Loucy (cell line): ENCODE measurements at regions not wholly inside any gene's neighbourhood (a gene's known extent, or its start where the extent isn't known, plus 50 kb on each side); places are given as distances from the start of the nearest gene placed in this dataset.

Source experiments
- EZH2phosphoT487 ChIP-seq: fragments of 200-600 bp; IDR thresholded peaks from 2 replicates; pipeline ENCODE4 v1.6.1; 2018; ENCODE audit warnings: antibody characterized with exemption, mild to moderate bottlenecking, moderate library complexity, borderline replicate concordance
- TF ChIP-seq, protein P1 (sequence below): fragments of 200-600 bp; sonication (generic); conservative IDR thresholded peaks from 2 replicates; pipeline ENCODE4 v1.5.1; 2014; ENCODE audit warnings: mild to moderate bottlenecking, antibody characterized with exemption, low read length

DNA sequence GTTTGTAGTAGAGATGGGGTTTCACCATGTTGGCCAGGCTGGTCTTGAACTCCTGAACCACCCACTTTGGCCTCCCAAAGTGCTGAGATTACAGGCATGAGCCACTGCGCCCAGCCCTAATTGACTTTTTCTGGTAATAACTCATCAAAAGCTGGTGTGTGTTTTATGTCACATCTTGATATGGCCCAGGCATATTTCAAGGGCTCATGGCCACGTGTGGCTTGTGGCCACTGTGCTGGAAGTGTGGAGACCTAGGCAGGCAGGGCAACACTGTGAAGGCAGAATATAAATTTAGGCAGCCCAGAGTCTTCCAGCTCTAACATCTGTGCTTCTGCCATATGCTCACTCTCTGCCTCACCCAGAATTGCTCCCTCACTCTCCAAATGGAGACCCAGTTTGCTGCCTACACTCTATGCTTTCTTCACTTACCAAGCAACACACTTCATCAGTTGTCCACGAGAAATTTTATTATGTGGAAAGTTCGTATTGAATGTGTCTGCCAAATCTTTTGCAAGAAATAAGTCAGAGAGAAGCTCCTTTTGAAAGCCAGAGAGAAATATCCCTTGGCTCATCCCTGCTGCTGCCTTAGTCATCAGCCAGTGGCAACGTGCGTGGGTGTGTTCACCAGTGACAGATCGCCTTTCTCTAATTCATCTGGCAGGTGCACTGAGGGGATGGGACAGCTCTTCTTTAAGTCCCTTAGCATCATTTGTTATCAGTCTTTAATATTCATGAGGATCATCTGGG lies 129.4 kb upstream of the CXCR4 start:
- TF ChIP-seq, protein P1, sequence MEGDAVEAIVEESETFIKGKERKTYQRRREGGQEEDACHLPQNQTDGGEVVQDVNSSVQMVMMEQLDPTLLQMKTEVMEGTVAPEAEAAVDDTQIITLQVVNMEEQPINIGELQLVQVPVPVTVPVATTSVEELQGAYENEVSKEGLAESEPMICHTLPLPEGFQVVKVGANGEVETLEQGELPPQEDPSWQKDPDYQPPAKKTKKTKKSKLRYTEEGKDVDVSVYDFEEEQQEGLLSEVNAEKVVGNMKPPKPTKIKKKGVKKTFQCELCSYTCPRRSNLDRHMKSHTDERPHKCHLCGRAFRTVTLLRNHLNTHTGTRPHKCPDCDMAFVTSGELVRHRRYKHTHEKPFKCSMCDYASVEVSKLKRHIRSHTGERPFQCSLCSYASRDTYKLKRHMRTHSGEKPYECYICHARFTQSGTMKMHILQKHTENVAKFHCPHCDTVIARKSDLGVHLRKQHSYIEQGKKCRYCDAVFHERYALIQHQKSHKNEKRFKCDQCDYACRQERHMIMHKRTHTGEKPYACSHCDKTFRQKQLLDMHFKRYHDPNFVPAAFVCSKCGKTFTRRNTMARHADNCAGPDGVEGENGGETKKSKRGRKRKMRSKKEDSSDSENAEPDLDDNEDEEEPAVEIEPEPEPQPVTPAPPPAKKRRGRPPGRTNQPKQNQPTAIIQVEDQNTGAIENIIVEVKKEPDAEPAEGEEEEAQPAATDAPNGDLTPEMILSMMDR, result no peak
- no peak for TF ChIP-seq EZH2phosphoT487
